ENCODE measurements at regions not wholly inside any gene's neighbourhood (a gene's known extent, or its start where the extent isn't known, plus 50 kb on each side); places are given as distances from the start of the nearest gene placed in this dataset.
A peak's percentile ranks its signal among the peaks of the same experiment; 100 is the strongest.
"Not testable (repeated sequence)": the region's sequence is repeated elsewhere in the genome, so short reads cannot be mapped to it uniquely, and the experiment has no call there.

GRCh38 chr2:184261331-184261730 lies 337.0 kb upstream of the ZNF804A start:
- no peak for DNase-seq

GRCh38 chr2:184261818-184262217 lies 336.5 kb upstream of the ZNF804A start:
- no peak for DNase-seq

GRCh38 chr2:184268900-184269477 lies 329.3 kb upstream of the ZNF804A start:
- no peak for DNase-seq

GRCh38 chr2:184270660-184271059 lies 327.7 kb upstream of the ZNF804A start:
- no peak for DNase-seq

GRCh38 chr2:184272056-184272455 lies 326.3 kb upstream of the ZNF804A start:
- DNase-seq: no peak

GRCh38 chr2:184294831-184295230 lies 303.5 kb upstream of the ZNF804A start:
- DNase-seq: no peak

- no peak for DNase-seq
These were observed 301.2 kb upstream of the ZNF804A start for GRCh38 chr2:184297085-184297484.

- DNase-seq: peak; percentile 7
These were observed 295.8 kb upstream of the ZNF804A start for GRCh38 chr2:184302506-184302905.

- peak; percentile 15 for DNase-seq
These were observed 294.3 kb upstream of the ZNF804A start for GRCh38 chr2:184304006-184304405.

GRCh38 chr2:184305105-184305504 lies 293.2 kb upstream of the ZNF804A start:
- no peak for DNase-seq

GRCh38 chr2:184308706-184309105 lies 289.6 kb upstream of the ZNF804A start:
- no peak for DNase-seq

GRCh38 chr2:184312970-184313369 lies 285.4 kb upstream of the ZNF804A start:
- DNase-seq: no peak

- DNase-seq: no peak
These were observed 283.5 kb upstream of the ZNF804A start for GRCh38 chr2:184314829-184315228.

GRCh38 chr2:184316921-184317320 lies 281.4 kb upstream of the ZNF804A start:
- no peak for DNase-seq

GRCh38 chr2:184322615-184323014 lies 275.7 kb upstream of the ZNF804A start:
- DNase-seq: no peak

- no peak for DNase-seq
These were observed 272.3 kb upstream of the ZNF804A start for GRCh38 chr2:184326066-184326465.

GRCh38 chr2:184327805-184328204 lies 270.5 kb upstream of the ZNF804A start:
- not testable (repeated sequence) for DNase-seq

- not testable (repeated sequence) for DNase-seq
These were observed 267.8 kb upstream of the ZNF804A start for GRCh38 chr2:184330561-184330960.

- peak; percentile 56 for DNase-seq
These were observed 261.6 kb upstream of the ZNF804A start for GRCh38 chr2:184336688-184337087.

GRCh38 chr2:184338771-184339170 lies 259.6 kb upstream of the ZNF804A start:
- DNase-seq: no peak

- peak; percentile 70 for DNase-seq
These were observed 258.4 kb upstream of the ZNF804A start for GRCh38 chr2:184339966-184340365.

GRCh38 chr2:184346338-184346862 lies 251.9 kb upstream of the ZNF804A start:
- DNase-seq: no peak

- no peak for DNase-seq
These were observed 247.2 kb upstream of the ZNF804A start for GRCh38 chr2:184351126-184351525.

- no peak for DNase-seq
These were observed 241.3 kb upstream of the ZNF804A start for GRCh38 chr2:184357033-184357432.

- DNase-seq: no peak
These were observed 238.9 kb upstream of the ZNF804A start for GRCh38 chr2:184359379-184359778.

All from fibroblast of skin of scalp (primary cell).